Right atrium auricular region (tissue), 2 donors: ENCODE measurements at regions not wholly inside any gene's neighbourhood (a gene's known extent, or its start where the extent isn't known, plus 50 kb on each side); places are given as distances from the start of the nearest gene placed in this dataset.

Experiments
- DNase-seq: peaks from one replicate; pipeline ENCODE4 v3.0.0-alpha.2; 2019; ENCODE audit warnings: low spot score
- H3K27ac ChIP-seq, 2 donors: fragments of 200-600 bp; sonication (generic); 1 replicate in 1 of 2; 2 replicates in 1 of 2; pipeline ENCODE4 v1.5.1; 2016 to 2019
- H3K27me3 ChIP-seq, 2 donors: fragments of 200-600 bp; sonication (generic); one replicate each; pipeline versions ENCODE4 v1.5.1 to v1.6.0; 2017 to 2019
- H3K36me3 ChIP-seq: fragments of 200-600 bp; sonication (generic); one replicate; pipeline ENCODE4 v1.5.1; 2016
- H3K4me1 ChIP-seq, 2 donors: fragments of 200-600 bp; sonication (generic); one replicate each; pipeline versions ENCODE4 v1.5.1 to v1.6.0; 2017 to 2019
- H3K4me3 ChIP-seq, 2 donors: fragments of 200-600 bp; sonication (generic); 1 replicate in 1 of 2; 2 replicates in 1 of 2; pipeline ENCODE4 v1.5.1; 2017 to 2019; ENCODE audit warnings: mild to moderate bottlenecking in 1 of 2, moderate library complexity in 1 of 2
- H3K9me3 ChIP-seq, 2 donors: fragments of 200-600 bp; sonication (generic); one replicate each; pipeline ENCODE4 v1.5.1; 2019
- TF ChIP-seq, protein P1 (sequence below), 2 donors: fragments of 200-600 bp; sonication (generic); IDR thresholded peaks; one replicate each; pipeline ENCODE4 v1.5.1; 2019; ENCODE audit warnings: antibody characterized with exemption in 2 of 2

DNA sequence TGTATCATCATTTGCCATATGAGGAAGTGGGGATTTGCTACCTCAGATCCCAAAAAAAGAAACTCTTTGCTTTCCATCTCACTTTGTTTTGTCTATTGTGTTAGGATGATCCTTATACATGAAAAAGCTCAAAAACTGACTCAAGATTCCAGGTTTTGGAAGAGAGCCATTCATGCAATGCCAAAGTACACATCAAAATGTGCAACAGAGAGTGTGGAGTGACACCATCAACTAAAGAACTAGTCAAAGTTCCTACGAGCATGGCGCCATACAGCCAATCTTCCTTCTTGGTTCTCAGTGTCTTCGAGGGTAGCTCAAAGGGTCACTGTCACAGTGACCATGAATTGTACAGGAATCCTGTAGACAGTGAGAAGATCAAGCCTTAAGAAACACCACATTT lies 255.8 kb upstream of the SASH1 start:
- TF ChIP-seq, protein P1, sequence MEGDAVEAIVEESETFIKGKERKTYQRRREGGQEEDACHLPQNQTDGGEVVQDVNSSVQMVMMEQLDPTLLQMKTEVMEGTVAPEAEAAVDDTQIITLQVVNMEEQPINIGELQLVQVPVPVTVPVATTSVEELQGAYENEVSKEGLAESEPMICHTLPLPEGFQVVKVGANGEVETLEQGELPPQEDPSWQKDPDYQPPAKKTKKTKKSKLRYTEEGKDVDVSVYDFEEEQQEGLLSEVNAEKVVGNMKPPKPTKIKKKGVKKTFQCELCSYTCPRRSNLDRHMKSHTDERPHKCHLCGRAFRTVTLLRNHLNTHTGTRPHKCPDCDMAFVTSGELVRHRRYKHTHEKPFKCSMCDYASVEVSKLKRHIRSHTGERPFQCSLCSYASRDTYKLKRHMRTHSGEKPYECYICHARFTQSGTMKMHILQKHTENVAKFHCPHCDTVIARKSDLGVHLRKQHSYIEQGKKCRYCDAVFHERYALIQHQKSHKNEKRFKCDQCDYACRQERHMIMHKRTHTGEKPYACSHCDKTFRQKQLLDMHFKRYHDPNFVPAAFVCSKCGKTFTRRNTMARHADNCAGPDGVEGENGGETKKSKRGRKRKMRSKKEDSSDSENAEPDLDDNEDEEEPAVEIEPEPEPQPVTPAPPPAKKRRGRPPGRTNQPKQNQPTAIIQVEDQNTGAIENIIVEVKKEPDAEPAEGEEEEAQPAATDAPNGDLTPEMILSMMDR (IDR thresholded peaks at IDR 0.05), result no peak
- H3K4me3 ChIP-seq, result no peak overlapping the region
- H3K4me1 ChIP-seq, result no peaks in the 10 kb centered on the region
- no peaks in the 10 kb centered on the region for H3K27me3 ChIP-seq
- peaks cover 0 to 11% of the 10 kb centered on the region in 2 donors for H3K9me3 ChIP-seq
- DNase-seq, result no peak
- H3K36me3 ChIP-seq, result no peaks in the 10 kb centered on the region
- no peak overlapping the region for H3K27ac ChIP-seq

DNA sequence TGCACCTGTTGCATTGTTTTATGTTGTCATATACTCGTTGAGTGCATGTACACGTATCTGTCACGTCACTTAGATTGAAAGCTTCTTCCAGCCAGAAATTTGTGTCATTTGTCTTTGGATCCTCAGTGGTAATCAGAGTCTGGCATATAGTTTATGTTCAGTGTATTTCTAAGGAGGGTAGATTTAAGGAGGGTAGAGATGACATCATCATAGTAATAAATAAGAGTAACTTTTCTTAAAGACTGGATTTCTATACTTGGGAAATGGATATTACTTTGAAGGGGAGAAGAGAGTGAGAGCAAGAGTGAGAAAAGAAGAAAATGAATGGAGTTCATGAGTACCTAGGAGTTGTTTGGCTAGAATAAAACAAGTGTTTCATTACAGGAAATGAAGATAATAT lies 255.0 kb upstream of the SASH1 start:
- no peak overlapping the region for H3K4me3 ChIP-seq
- H3K27ac ChIP-seq, result no peak overlapping the region
- no peaks in the 10 kb centered on the region for H3K4me1 ChIP-seq
- no peak for DNase-seq
- H3K27me3 ChIP-seq, result no peaks in the 10 kb centered on the region
- peaks cover 0 to 11% of the 10 kb centered on the region in 2 donors for H3K9me3 ChIP-seq
- H3K36me3 ChIP-seq, result no peaks in the 10 kb centered on the region
- TF ChIP-seq, protein P1 (IDR thresholded peaks at IDR 0.05), result no peak

DNA sequence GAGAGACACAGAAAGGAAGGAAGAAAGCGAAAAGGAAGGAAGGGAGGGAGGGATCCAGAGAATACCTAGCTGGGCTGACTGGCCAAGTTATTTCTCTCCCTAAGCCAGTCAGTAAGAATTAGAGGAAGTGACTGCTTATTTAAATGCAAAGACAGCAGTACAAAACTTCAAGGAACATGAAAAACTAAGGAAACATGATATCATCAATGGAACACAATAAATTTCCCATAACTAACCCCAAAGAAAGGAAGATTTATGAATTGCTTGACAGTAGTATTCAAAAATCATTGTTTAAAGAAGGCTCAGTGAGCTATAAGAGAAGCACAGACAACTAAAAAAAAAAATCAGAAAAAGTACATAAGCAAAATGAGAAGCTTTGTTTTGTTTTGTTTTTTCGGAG lies 252.3 kb upstream of the SASH1 start:
- H3K9me3 ChIP-seq, result peaks cover 0 to 11% of the 10 kb centered on the region in 2 donors
- H3K27me3 ChIP-seq, result no peaks in the 10 kb centered on the region
- DNase-seq, result no peak
- no peak overlapping the region for H3K27ac ChIP-seq
- no peaks in the 10 kb centered on the region for H3K4me1 ChIP-seq
- TF ChIP-seq, protein P1 (IDR thresholded peaks at IDR 0.05), result no peak
- no peaks in the 10 kb centered on the region for H3K36me3 ChIP-seq
- no peak overlapping the region for H3K4me3 ChIP-seq

DNA sequence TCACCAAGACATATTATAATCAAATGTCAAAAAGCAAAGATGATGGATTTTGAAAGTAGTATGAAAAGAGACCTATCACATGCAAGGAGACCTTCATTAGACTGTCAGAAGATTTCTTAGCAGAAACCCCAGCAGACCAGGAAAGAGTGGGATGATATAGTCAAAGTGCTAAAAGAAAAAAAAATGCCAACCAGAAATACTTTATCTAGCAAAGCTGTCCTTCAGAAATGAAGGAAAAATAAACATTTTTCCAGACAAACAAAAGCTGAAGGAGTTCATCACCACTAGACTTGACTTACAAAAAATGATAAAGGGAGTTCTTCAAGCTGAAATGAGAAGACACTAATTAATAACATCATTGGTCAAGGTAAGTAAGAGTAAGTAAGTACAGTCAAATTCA lies 251.2 kb upstream of the SASH1 start:
- DNase-seq, result no peak
- H3K27ac ChIP-seq, result no peak overlapping the region
- H3K9me3 ChIP-seq, result peaks cover 0 to 11% of the 10 kb centered on the region in 2 donors
- TF ChIP-seq, protein P1 (IDR thresholded peaks at IDR 0.05), result no peak
- no peaks in the 10 kb centered on the region for H3K27me3 ChIP-seq
- no peak overlapping the region for H3K4me3 ChIP-seq
- no peaks in the 10 kb centered on the region for H3K36me3 ChIP-seq
- H3K4me1 ChIP-seq, result no peaks in the 10 kb centered on the region

DNA sequence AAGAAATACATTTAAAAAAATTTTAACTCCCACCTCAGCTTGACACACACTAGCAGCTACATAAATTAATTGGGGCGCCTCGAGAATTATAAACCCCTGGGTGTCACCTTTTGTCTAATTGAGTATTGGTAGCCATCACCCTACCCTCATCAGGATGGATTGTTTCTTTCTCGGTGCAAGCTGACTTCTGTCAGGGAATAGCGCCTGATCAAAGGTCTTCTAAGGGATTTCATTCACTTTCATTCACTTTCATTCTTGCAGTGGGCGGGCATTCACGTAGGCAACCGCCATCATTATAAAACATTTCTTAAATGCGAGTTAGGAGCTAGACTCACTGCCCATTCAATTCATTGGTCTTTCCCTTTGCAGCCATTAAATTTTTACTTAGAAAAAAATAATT lies 239.2 kb upstream of the SASH1 start:
- H3K4me3 ChIP-seq, result no peak overlapping the region
- H3K36me3 ChIP-seq, result no peaks in the 10 kb centered on the region
- no peak overlapping the region for H3K27ac ChIP-seq
- no peaks in the 10 kb centered on the region for H3K9me3 ChIP-seq
- TF ChIP-seq, protein P1 (IDR thresholded peaks at IDR 0.05), result no peak
- no peaks in the 10 kb centered on the region for H3K4me1 ChIP-seq
- no peak for DNase-seq
- H3K27me3 ChIP-seq, result no peaks in the 10 kb centered on the region

DNA sequence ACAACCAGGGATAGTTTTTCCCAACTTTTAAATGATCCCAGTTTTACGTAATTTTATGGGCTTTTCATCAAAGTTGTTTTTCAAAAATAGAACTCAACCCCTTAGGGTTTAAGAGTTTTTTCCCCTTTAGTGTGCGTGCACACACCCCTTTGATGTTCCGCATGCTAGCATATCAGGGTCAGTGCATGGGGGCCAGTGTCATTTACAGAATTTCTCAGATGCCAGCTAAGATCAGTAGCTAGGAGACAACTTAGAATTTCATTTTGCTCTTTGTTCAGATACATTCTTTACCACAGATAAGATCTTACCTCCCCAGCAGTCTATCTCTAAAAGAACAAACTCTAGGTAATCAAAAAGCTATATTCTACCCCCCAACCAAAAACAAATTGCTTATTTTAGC lies 238.5 kb upstream of the SASH1 start:
- DNase-seq, result no peak
- Histone ChIP-seq H3K4me3 (no peak overlapping the region), H3K4me1 (no peaks in the 10 kb centered on the region), H3K27ac (no peak overlapping the region), H3K36me3 (no peaks in the 10 kb centered on the region), H3K27me3 (no peaks in the 10 kb centered on the region), H3K9me3 (no peaks in the 10 kb centered on the region)
- TF ChIP-seq, protein P1 (IDR thresholded peaks at IDR 0.05), result no peak
